Osteoblast (primary cell): ENCODE measurements at regions not wholly inside any gene's neighbourhood (a gene's known extent, or its start where the extent isn't known, plus 50 kb on each side); places are given as distances from the start of the nearest gene placed in this dataset.
"Not testable (repeated sequence)": the region's sequence is repeated elsewhere in the genome, so short reads cannot be mapped to it uniquely, and the experiment has no call there.

ENCODE experiments used
- DNase-seq: peaks from one replicate; pipeline ENCODE4 v3.0.0; 2011; ENCODE audit warnings: low spot score, mixed read lengths; ENCODE audit not compliant: insufficient read length; ENCODE audit errors: missing footprints
- H2AFZ ChIP-seq: 2 replicates; pipeline ENCODE4 v1.6.0; 2011; ENCODE audit warnings: mild to moderate bottlenecking, low read length
- H3K27ac ChIP-seq: 2 replicates; pipeline ENCODE4 v1.5.1; 2011; ENCODE audit warnings: mild to moderate bottlenecking, low read depth, low read length, moderate library complexity
- H3K27me3 ChIP-seq: 2 replicates; pipeline ENCODE4 v1.6.0; 2012; ENCODE audit warnings: mild to moderate bottlenecking, control low read depth, inconsistent platforms, low read length, moderate library complexity; ENCODE audit not compliant: insufficient read depth
- H3K36me3 ChIP-seq: 2 replicates; pipeline ENCODE4 v1.5.1; 2011; ENCODE audit warnings: mild to moderate bottlenecking, low read length, control low read depth, moderate library complexity; ENCODE audit not compliant: insufficient read depth
- H3K4me1 ChIP-seq: 2 replicates; pipeline ENCODE4 v1.5.1; 2011; ENCODE audit warnings: mild to moderate bottlenecking, low read length, control low read depth, moderate library complexity; ENCODE audit not compliant: insufficient read depth
- H3K4me2 ChIP-seq: 2 replicates; pipeline ENCODE4 v1.6.0; 2011; ENCODE audit warnings: mild to moderate bottlenecking, low read length; ENCODE audit not compliant: insufficient read depth
- H3K4me3 ChIP-seq: fragments of 200-600 bp; sonication (generic); 3 replicates; pipeline ENCODE4 v1.5.1; 2012; ENCODE audit warnings: mild to moderate bottlenecking, low read length, inconsistent platforms; ENCODE audit not compliant: insufficient read depth
- H3K79me2 ChIP-seq: 2 replicates; pipeline ENCODE4 v1.6.0; 2012; ENCODE audit warnings: mild to moderate bottlenecking, low read length, control low read depth, inconsistent platforms; ENCODE audit not compliant: insufficient read depth
- H3K9me3 ChIP-seq: 2 replicates; pipeline ENCODE4 v1.5.1; 2011; ENCODE audit warnings: low read depth, low read length, control low read depth
- H4K20me1 ChIP-seq: 2 replicates; pipeline ENCODE4 v1.6.0; 2012; ENCODE audit warnings: mild to moderate bottlenecking, low read length, control low read depth; ENCODE audit not compliant: insufficient read depth
- TF ChIP-seq, protein P1 (sequence below): IDR thresholded peaks from 2 replicates; pipeline ENCODE4 v1.5.1; 2011; ENCODE audit warnings: mild to moderate bottlenecking, low read depth, low read length, moderate library complexity; ENCODE audit errors: extremely low read depth

DNA sequence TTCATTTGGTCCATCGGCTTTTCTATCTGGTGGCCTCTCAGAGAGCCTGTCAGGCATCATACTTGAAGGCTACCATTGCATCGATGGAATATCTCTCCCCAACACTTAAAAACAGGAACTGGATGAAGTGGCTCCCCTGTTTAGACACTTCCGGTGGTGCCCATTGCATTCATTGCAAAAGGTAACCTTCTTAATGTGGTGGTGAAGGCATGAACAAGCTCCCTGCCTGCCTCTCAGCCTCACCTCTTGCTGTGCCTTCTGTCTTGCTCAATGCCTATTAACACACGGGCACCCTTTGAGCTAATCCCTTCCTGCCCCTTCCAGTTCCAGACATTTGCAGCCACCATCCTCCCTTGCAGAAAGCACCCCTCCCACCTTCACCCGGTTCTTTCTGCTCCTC, 233.1 kb upstream of the MSX2 start:
- no peaks in the 10 kb centered on the region for H3K9me3 ChIP-seq
- DNase-seq, result no peak
- no peak overlapping the region for H3K27ac ChIP-seq
- H4K20me1 ChIP-seq, result no peaks in the 10 kb centered on the region
- no peaks in the 10 kb centered on the region for H3K27me3 ChIP-seq
- H2AFZ ChIP-seq, result no peak overlapping the region
- no peaks in the 10 kb centered on the region for H3K79me2 ChIP-seq
- TF ChIP-seq, protein P1, sequence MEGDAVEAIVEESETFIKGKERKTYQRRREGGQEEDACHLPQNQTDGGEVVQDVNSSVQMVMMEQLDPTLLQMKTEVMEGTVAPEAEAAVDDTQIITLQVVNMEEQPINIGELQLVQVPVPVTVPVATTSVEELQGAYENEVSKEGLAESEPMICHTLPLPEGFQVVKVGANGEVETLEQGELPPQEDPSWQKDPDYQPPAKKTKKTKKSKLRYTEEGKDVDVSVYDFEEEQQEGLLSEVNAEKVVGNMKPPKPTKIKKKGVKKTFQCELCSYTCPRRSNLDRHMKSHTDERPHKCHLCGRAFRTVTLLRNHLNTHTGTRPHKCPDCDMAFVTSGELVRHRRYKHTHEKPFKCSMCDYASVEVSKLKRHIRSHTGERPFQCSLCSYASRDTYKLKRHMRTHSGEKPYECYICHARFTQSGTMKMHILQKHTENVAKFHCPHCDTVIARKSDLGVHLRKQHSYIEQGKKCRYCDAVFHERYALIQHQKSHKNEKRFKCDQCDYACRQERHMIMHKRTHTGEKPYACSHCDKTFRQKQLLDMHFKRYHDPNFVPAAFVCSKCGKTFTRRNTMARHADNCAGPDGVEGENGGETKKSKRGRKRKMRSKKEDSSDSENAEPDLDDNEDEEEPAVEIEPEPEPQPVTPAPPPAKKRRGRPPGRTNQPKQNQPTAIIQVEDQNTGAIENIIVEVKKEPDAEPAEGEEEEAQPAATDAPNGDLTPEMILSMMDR, result no peak
- H3K4me3 ChIP-seq, result no peak overlapping the region
- H3K4me1 ChIP-seq, result no peaks in the 10 kb centered on the region
- no peak overlapping the region for H3K4me2 ChIP-seq
- H3K36me3 ChIP-seq, result no peaks in the 10 kb centered on the region

DNA sequence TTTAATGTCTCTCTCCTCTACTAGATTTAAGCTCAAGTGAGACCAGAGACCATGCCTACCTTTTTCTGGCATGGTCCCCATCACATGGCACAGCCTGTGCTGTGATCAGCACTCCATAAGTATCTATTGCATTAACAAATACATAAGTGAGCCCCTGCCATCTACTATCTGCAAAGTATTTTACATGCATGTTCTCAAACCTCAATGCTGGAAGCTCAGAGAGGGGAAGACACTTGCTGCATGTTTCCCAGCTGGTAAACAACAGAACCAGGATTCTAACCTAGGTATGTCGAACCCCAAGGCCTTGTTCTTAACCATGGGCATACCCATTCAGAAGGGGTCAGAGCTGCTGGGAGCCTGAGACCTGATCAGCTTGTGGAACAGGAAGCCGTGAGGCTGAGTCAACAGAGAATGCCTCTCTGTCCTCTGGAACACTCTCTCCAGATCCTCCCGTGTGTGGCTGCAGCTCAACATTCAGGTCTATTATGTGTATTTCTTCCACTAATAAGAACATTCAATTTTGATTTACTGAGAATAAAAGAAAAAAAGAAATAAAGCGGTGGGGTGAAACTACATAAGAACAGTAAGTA, 232.5 kb upstream of the MSX2 start:
- Histone ChIP-seq H4K20me1 (no peaks in the 10 kb centered on the region), H3K4me3 (no peak overlapping the region), H3K36me3 (no peaks in the 10 kb centered on the region), H3K4me2 (no peak overlapping the region), H3K4me1 (no peaks in the 10 kb centered on the region), H3K27me3 (no peaks in the 10 kb centered on the region), H3K27ac (no peak overlapping the region), H2AFZ (no peak overlapping the region), H3K9me3 (no peaks in the 10 kb centered on the region), H3K79me2 (no peaks in the 10 kb centered on the region)
- DNase-seq, result no peak
- TF ChIP-seq, protein P1, result no peak

DNA sequence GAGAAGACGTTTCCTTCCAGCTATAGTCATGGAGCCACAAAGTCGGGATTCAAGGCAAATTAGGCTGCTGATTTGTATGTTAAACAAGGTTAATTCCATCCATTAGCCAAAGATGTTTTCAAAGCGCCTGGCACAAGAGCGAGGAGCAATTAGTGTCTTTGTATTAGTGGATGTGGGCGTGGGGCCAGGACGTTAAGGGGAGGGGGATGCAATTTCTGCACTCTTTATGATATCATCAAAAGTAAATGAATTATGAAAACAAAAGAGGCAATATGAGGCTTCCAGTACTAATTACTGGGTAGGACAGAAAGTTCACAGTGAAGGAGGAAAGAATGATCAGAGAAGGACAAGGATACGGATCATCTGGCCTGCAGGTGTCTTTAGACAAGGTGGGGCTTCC, 230.9 kb upstream of the MSX2 start:
- Histone ChIP-seq H3K4me3 (no peak overlapping the region), H3K79me2 (no peaks in the 10 kb centered on the region), H3K4me1 (no peaks in the 10 kb centered on the region), H3K36me3 (no peaks in the 10 kb centered on the region), H3K4me2 (no peak overlapping the region), H3K27ac (no peak overlapping the region), H3K9me3 (no peaks in the 10 kb centered on the region), H2AFZ (no peak overlapping the region), H3K27me3 (no peaks in the 10 kb centered on the region), H4K20me1 (no peaks in the 10 kb centered on the region)
- TF ChIP-seq, protein P1, result no peak
- DNase-seq, result no peak

DNA sequence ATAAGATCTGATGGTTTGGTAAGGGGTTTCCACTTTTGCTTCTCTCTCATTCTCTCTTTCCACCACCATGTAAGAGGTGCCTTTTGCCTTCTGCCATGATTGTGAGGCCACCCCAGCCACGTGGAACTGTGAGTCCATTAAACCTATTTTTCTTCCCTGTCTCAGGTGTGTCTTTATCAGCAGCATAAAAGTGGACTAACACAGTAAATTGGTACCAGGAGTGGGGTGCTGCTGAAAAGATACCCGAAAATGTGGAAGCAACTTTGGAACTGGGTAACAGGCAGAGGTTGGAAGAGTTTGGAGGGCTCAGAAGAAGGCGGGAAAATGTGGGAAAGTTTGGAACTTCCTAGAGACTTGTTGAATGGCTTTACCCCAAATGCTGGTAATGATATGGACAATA, 226.4 kb upstream of the MSX2 start:
- not testable (repeated sequence) for H2AFZ ChIP-seq, H3K9me3 ChIP-seq, H3K36me3 ChIP-seq

DNA sequence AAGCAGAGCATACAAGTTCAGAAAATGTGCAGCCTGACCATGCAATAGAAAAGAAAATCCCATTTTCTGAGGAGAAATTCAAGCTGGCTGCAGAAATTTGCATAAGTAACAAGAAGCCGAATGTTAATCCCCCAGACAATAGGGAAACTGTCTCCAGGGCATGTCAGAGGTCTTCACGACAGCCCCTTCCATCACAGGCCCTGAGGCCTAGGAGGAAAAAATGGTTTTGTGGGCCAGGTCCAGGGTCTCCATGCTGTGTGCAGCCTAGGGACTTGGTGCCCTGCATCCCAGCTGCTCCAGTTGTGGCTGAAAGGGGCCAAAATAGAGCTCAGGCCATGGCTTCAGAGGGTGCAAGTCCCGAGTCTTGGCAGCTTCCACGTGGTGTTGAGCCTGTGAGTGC, 225.8 kb upstream of the MSX2 start:
- not testable (repeated sequence) for H3K9me3 ChIP-seq, H3K4me2 ChIP-seq, H3K79me2 ChIP-seq

More for the DNA sequence above, 226.4 kb upstream of the MSX2 start:
- H3K4me3 ChIP-seq, H4K20me1 ChIP-seq, H3K27me3 ChIP-seq, H3K4me1 ChIP-seq, H3K79me2 ChIP-seq, H3K4me2 ChIP-seq, H3K27ac ChIP-seq, DNase-seq: not testable (repeated sequence)

More for the DNA sequence above, 225.8 kb upstream of the MSX2 start:
- H3K4me3 ChIP-seq, H2AFZ ChIP-seq, H4K20me1 ChIP-seq, H3K36me3 ChIP-seq, H3K27ac ChIP-seq, DNase-seq, H3K27me3 ChIP-seq, H3K4me1 ChIP-seq: not testable (repeated sequence)
